GM18868 (cell line): ENCODE measurements at regions not wholly inside any gene's neighbourhood (a gene's known extent, or its start where the extent isn't known, plus 50 kb on each side); places are given as distances from the start of the nearest gene placed in this dataset.

Experiments
- ATAC-seq: cut with Tn5 transposase; IDR thresholded peaks from one replicate; pipeline ENCODE4 v1.9.1; 2021; ENCODE audit warnings: mild to moderate bottlenecking, moderate library complexity; ENCODE audit not compliant: unreplicated experiment

DNA sequence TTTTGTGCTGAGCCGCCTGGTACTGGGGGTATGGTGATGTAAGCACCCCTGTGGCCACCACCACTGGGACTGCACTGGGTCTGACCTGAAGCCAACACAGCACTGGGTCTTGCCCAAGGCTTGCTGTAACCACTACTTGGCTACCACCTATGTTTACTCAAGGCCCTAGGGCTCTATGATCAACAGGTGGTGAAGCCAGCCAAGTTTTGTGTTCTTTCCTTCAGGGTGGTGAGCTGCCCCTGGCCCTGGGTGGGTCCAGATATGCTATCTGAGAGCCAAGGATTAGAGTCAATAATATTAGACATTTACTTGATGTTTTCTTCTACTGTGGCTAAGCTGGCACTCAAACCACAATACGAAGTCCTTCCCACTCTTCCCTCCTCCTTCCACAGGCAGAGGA is 55.1 kb upstream of the PAGE4 start:
- ATAC-seq: no peak

DNA sequence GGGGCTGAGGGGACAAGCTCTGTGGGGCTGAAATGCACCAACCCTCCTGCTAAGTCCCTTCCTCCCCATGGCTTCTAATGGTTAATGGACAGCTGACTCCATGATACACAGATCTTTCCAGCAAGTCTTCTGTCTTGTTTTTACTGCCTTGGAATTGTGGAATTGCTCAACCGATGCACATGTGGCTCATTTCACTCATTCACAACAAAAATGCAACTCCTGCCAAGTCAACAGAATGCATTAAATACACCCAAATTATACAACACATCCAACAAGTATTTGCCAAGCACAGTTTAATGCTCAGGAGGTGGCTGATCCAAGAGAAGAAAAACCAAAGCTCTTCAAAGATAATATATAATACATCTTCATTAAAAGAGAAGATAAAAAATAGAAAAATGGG is 61.9 kb upstream of the PAGE4 start:
- no peak for ATAC-seq

DNA sequence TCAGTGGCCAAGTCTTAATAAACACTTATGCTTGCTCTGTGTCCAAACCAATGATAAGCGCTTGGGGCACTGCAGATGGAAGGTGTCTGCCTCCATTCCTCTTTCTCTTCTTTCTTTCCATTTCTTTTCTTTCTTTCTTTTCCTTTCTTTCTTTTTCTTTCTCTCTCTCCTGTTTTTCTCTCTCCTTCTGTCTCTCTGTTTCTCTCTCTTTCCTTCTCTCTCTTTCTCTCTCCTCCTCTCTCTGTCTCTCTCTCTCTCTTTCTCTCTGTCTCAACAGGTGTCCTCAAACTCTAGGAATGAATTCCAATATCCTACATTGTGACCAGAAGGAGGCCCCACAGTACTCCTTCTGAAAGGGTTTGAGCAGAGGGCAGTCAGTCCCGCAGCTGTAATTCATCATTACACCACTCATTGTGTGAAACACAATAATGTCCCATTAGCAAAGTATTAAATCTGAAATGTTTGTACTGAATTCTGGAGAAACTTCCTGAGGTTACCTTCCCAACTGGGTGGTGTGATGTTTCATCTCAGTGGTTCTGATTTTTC is 66.5 kb upstream of the PAGE1 start:
- no peak for ATAC-seq

DNA sequence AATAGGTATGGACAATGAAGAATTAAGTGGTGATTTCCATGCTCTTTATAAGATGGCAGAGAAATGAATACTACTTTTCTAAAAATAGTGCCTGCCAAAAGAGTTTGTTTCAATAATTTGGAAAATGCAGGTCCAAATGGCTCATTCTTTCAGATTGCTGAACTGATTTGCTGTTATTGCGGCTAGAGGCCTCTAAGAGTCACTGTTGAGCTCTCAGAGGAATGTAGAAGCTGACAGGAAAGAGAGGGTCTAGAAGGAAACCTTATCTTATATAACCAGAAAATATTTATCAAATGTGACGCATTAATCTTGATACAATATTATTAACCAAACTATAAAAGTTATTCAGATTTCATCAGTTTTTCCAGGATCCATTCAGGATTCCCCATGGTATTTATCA is 65.7 kb upstream of the PAGE1 start:
- no peak for ATAC-seq

DNA sequence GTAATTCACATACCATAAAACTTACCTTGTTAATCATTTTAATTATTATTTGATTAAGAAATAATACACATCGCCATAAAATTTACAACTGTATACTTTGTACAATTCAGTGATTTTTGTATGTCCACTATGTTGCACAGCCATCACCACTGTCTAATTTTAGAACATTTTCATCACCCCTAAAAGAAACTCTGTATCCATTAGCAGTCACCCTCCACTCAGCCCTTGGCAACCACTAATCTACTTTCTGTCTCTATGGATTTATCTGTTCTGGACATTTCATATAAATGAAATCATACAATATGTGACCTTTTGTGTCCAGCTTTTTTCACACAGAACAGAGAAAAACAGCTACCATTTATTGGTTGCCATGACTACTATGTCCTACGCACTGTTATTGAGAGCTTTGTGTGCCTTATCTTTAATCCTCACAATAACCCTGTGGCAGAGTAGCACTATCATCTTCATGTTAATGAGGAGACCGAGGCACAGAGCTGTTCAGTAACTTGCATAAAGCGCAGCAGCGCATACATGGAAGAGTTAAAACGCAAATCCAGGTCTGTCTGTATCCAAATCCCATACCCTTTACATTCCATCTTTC is 64.6 kb upstream of the PAGE1 start:
- ATAC-seq: no peak

DNA sequence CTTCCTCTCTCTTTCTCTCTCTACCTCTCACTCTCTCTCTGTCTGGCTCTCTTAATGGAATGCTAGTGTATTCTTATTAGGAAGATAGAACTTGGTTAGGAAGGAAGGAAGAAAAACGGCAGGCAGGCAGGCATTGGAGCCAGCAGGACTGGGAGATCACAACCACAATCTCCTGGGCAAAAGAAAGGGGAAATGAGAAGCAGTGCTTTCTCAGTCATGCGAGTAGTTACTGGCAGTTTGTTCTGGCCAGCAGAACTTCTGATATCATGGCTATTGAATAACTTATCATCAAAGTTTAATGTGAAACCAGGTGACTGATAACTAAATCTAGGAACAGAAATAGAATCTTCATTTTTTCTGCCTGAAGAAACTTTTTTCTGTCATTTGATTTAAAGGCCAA is 60.9 kb upstream of the PAGE1 start:
- ATAC-seq: no peak

DNA sequence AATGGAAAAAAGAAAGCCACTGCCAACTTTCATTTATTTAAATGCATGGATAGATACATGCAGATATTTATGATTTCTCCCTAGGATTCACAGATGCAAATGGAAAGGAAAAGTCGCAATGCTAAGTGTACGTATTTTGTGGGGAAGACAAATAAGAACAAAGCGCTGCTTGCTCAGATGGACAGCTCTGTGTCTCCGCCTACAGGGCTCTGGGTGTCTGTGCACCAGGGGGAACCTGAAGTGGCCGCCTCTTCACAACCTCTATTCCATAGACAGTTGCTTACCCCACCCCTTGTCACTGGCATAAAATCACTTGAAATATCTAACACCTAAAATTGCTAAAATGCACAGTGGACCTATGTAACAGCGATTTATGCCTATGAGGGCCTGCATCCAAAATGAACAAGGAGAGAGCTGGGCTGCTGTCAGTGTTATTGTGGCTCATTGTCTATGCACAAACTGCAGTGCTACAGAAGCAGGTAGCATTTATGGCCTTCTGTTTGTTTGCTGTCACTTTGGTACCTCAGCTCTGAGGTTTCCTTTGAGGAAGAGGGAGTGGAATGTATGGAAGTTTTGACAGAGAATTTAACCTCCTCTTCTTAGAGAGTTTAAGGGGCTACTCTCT is 58.6 kb upstream of the PAGE1 start:
- peak; percentile 70 for ATAC-seq

DNA sequence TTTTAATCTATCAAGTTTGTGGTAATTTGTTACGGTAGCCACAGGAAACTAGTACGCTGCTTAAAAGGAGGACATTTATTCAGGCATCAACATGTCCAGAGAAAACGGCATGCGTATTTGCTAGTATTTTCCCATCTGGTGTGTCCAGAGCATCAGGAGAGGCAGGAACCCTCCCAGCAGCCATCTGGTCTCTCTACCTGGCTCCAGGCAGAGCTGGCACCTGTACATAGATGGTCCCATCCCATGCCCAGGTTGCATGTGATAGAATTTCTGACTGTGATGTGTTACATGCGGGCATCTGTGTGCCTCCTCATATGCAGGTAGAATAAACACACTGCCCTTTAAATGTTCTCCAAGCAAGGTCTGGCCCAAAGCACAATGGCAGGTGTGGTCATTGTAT is 57.9 kb upstream of the PAGE1 start:
- ATAC-seq: no peak

DNA sequence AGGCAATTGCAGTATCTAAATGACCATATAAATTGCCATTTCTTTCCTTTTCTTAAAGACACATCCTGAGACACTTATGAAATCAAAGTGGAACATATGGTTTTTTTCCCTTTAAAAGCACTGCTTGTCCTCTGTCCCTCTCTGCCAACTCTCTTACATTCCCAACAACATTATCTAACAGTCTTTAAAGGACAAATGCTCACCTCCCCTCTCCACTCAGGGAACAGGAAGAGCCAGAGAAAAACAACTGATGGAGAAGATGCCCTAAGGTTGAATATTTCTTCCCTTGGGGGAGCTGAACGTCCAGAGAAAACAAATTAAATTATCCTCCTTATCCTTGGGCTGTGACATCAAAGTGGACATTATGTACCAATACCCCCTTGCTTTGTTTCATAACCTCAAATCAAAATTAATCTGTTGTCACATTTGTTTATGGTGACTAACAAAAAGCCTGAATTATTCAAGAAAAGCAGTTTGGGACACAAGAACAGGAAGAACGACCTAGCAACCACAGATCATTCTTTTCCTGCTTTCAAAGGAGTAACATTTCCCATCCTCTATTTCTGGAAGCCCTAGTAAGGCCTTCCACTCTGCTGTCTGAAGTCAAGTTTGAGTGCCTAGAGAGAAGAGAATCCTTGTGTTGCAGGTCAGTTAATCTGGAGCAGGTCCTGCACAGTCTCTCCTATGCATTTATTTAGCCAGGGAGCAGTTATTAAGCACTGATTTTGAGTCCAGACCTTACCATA is 52.6 kb upstream of the PAGE1 start:
- ATAC-seq: no peak

DNA sequence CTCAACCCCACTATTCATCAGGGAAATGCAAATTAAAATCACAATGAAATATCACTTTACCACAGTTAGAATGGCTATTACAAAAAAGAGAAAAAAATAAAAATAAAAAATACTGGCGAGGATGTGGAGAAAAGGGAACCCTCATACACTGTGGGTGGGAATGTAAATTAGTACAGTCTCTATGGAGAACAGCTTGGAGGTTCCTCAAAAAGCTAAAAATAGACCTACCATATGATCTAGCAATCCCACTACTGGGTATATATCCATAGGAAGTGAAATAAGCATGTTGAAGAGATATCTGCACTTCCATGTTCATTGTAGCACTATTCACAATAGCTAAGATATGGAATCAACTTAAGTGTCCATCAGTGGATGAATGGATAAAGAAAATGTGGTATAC is 50.5 kb upstream of the PAGE1 start:
- no peak for ATAC-seq
